ENCODE measurements at regions not wholly inside any gene's neighbourhood (a gene's known extent, or its start where the extent isn't known, plus 50 kb on each side); places are given as distances from the start of the nearest gene placed in this dataset.

DNA sequence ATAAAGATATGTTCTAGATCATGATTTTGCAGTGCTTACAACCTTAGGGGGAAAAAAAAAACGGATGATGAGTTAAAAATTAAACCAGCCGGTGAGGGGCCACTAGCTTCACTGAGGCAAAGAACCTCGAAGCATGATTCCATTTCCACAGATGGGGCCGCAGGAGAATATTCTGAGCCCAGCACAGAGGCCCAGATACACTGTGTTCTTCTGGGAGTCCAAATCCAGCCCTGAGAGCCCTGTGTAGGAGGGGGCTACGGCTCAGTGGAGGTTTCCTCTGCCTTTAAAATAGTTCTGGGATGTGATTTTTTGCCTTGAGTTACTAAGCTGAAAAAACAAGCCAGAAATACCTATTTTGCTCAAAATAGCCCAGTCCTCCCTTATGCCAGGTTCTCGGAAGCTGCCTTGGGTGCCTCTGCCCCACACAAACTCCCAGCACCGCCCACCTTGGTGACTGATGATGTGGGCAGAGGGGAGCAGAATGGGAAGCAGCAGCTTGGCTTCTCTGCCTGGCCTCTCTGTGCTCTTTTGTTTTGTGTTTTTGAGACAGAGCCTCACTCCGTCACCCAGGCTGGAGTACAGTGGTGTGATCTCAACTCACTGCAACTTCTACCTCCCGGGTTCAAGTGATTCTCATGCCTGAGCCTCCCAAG lies 105.4 kb upstream of the BCL2L14 start:
- 75% methylated on average over 9 of the region's 9 CpGs for WGBS (ENCODE audit: low lambda C conversion rate)
- H3K4me1 ChIP-seq (ENCODE audit: control insufficient read depth in 1 of 2, insufficient read depth in 2 of 2, low read depth in 1 of 2, low read length in 1 of 2) = no peaks in the 10 kb centered on the region
- H3K4me3 ChIP-seq (ENCODE audit: low read depth in 2 of 2, low read length in 1 of 2) = no peak overlapping the region
- no peak for TF ChIP-seq SMC3 (IDR thresholded peaks at IDR 0.05; ENCODE audit: low read depth, low read length)
- TF ChIP-seq POLR2AphosphoS5 (IDR thresholded peaks at IDR 0.05; ENCODE audit: low read depth, low read length) = no peak
- TF ChIP-seq, protein P1, sequence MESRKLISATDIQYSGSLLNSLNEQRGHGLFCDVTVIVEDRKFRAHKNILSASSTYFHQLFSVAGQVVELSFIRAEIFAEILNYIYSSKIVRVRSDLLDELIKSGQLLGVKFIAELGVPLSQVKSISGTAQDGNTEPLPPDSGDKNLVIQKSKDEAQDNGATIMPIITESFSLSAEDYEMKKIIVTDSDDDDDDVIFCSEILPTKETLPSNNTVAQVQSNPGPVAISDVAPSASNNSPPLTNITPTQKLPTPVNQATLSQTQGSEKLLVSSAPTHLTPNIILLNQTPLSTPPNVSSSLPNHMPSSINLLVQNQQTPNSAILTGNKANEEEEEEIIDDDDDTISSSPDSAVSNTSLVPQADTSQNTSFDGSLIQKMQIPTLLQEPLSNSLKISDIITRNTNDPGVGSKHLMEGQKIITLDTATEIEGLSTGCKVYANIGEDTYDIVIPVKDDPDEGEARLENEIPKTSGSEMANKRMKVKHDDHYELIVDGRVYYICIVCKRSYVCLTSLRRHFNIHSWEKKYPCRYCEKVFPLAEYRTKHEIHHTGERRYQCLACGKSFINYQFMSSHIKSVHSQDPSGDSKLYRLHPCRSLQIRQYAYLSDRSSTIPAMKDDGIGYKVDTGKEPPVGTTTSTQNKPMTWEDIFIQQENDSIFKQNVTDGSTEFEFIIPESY (IDR thresholded peaks at IDR 0.05; ENCODE audit: borderline replicate concordance, low read depth) = no peak
- TF ChIP-seq RXRA (IDR thresholded peaks at IDR 0.05; ENCODE audit: borderline replicate concordance, low read depth) = no peak
- TF ChIP-seq CHD2 (IDR thresholded peaks at IDR 0.05; ENCODE audit: low read length, partially characterized antibody) = no peak
- TF ChIP-seq TAF1 (IDR thresholded peaks at IDR 0.05; ENCODE audit: borderline replicate concordance, low read depth, low read length) = no peak
- TF ChIP-seq EP300 (IDR thresholded peaks at IDR 0.05; ENCODE audit: borderline replicate concordance in 1 of 2, low read depth in 1 of 2, low read length in 1 of 2) = no peak
- TF ChIP-seq, protein P2, sequence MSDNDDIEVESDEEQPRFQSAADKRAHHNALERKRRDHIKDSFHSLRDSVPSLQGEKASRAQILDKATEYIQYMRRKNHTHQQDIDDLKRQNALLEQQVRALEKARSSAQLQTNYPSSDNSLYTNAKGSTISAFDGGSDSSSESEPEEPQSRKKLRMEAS (IDR thresholded peaks at IDR 0.05; ENCODE audit: low read depth) = no peak
- TF ChIP-seq SIN3A (IDR thresholded peaks at IDR 0.05; ENCODE audit: borderline replicate concordance, low read depth, low read length) = no peak
- TF ChIP-seq TEAD4 (IDR thresholded peaks at IDR 0.05; ENCODE audit: borderline replicate concordance, insufficient read depth) = no peak
- no peak for TF ChIP-seq MEF2A (IDR thresholded peaks at IDR 0.05; ENCODE audit: borderline replicate concordance, low read depth)
- TF ChIP-seq, protein P3, sequence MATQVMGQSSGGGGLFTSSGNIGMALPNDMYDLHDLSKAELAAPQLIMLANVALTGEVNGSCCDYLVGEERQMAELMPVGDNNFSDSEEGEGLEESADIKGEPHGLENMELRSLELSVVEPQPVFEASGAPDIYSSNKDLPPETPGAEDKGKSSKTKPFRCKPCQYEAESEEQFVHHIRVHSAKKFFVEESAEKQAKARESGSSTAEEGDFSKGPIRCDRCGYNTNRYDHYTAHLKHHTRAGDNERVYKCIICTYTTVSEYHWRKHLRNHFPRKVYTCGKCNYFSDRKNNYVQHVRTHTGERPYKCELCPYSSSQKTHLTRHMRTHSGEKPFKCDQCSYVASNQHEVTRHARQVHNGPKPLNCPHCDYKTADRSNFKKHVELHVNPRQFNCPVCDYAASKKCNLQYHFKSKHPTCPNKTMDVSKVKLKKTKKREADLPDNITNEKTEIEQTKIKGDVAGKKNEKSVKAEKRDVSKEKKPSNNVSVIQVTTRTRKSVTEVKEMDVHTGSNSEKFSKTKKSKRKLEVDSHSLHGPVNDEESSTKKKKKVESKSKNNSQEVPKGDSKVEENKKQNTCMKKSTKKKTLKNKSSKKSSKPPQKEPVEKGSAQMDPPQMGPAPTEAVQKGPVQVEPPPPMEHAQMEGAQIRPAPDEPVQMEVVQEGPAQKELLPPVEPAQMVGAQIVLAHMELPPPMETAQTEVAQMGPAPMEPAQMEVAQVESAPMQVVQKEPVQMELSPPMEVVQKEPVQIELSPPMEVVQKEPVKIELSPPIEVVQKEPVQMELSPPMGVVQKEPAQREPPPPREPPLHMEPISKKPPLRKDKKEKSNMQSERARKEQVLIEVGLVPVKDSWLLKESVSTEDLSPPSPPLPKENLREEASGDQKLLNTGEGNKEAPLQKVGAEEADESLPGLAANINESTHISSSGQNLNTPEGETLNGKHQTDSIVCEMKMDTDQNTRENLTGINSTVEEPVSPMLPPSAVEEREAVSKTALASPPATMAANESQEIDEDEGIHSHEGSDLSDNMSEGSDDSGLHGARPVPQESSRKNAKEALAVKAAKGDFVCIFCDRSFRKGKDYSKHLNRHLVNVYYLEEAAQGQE (IDR thresholded peaks at IDR 0.05; ENCODE audit: low read depth, low read length) = no peak
- TF ChIP-seq JUND (IDR thresholded peaks at IDR 0.05) = no peak
- CTCF ChIA-PET = interaction anchor here (0.8 to 1.2 kb wide), 3 partner anchors 9 to 384 kb away, joined by 3 read pairs; no protein-coding TSS in a partner anchor
- no peak overlapping the region for H2AFZ ChIP-seq (ENCODE audit: low read depth)
- no peaks in the 10 kb centered on the region for H3K36me3 ChIP-seq (replicated peaks in 1 of 2; ENCODE audit: control insufficient read depth in 1 of 2, insufficient read depth in 2 of 2, low read length in 1 of 2)
- H4K20me1 ChIP-seq (ENCODE audit: insufficient read depth) = no peaks in the 10 kb centered on the region
- no peaks in the 10 kb centered on the region for H3F3A ChIP-seq (replicated peaks; ENCODE audit: insufficient read depth)
- no peaks in the 10 kb centered on the region for H3K9me2 ChIP-seq
- POLR2A ChIA-PET = no interaction called here
- no peak overlapping the region for H3K4me2 ChIP-seq
- no peaks in the 10 kb centered on the region for H3K9me3 ChIP-seq
- H3K27me3 ChIP-seq (ENCODE audit: insufficient read depth) = no peaks in the 10 kb centered on the region
- no peak for DNase-seq
- H3K27ac ChIP-seq (ENCODE audit: low read depth in 2 of 2, low read length in 1 of 2) = no peak overlapping the region
- no peak overlapping the region for H3K9ac ChIP-seq
- no peaks in the 10 kb centered on the region for H3K79me2 ChIP-seq (ENCODE audit: insufficient read depth)
